HG03103 (cell line): ENCODE measurements at regions not wholly inside any gene's neighbourhood (a gene's known extent, or its start where the extent isn't known, plus 50 kb on each side); places are given as distances from the start of the nearest gene placed in this dataset.

Experiments
- ATAC-seq: cut with Tn5 transposase; IDR thresholded peaks from one replicate; pipeline ENCODE4 v1.9.1; 2021; ENCODE audit warnings: low read depth; ENCODE audit not compliant: unreplicated experiment

- ATAC-seq = no peak
Observed at GRCh38 chr14:65866886-65867285, 454.4 kb downstream of the FUT8 start.

GRCh38 chr14:65867333-65867732 is 454.8 kb downstream of the FUT8 start:
- ATAC-seq = no peak

- no peak for ATAC-seq
Observed at GRCh38 chr14:65872536-65872935, 460.0 kb downstream of the FUT8 start.

GRCh38 chr14:65877166-65877565 is 464.6 kb downstream of the FUT8 start:
- ATAC-seq = no peak

- ATAC-seq = no peak
Observed at GRCh38 chr14:65877624-65878023, 465.1 kb downstream of the FUT8 start.

GRCh38 chr14:65878586-65878985 is 466.1 kb downstream of the FUT8 start:
- ATAC-seq = no peak

- no peak for ATAC-seq
Observed at GRCh38 chr14:65879248-65880009, 466.9 kb downstream of the FUT8 start.

GRCh38 chr14:65880507-65880906 is 468.0 kb downstream of the FUT8 start:
- no peak for ATAC-seq

GRCh38 chr14:65881642-65882041 is 469.1 kb downstream of the FUT8 start:
- no peak for ATAC-seq

- no peak for ATAC-seq
Observed at GRCh38 chr14:65888677-65889076, 476.1 kb downstream of the FUT8 start.

- no peak for ATAC-seq
Observed at GRCh38 chr14:65892315-65892714, 479.8 kb downstream of the FUT8 start.

GRCh38 chr14:65900164-65900563 is 487.6 kb downstream of the FUT8 start:
- ATAC-seq = no peak

GRCh38 chr14:65901595-65901994 is 489.1 kb downstream of the FUT8 start:
- no peak for ATAC-seq

- ATAC-seq = no peak
Observed at GRCh38 chr14:65904988-65905387, 492.5 kb downstream of the FUT8 start.

- ATAC-seq = no peak
Observed at GRCh38 chr14:65906344-65906743, 493.8 kb downstream of the FUT8 start.

- ATAC-seq = no peak
Observed at GRCh38 chr14:65906948-65907347, 494.4 kb downstream of the FUT8 start.

GRCh38 chr14:65910108-65910786 is 497.7 kb downstream of the FUT8 start:
- ATAC-seq = no peak

GRCh38 chr14:65915125-65915524 is 502.6 kb downstream of the FUT8 start:
- no peak for ATAC-seq

- ATAC-seq = no peak
Observed at GRCh38 chr14:65916055-65916454, 503.5 kb downstream of the FUT8 start.

GRCh38 chr14:65920996-65921395 is 508.5 kb downstream of the FUT8 start:
- no peak for ATAC-seq

GRCh38 chr14:65922142-65922541 is 509.6 kb downstream of the FUT8 start:
- ATAC-seq = no peak

- no peak for ATAC-seq
Observed at GRCh38 chr14:65926504-65926903, 514.0 kb downstream of the FUT8 start.
